ENCODE measurements at regions not wholly inside any gene's neighbourhood (a gene's known extent, or its start where the extent isn't known, plus 50 kb on each side); places are given as distances from the start of the nearest gene placed in this dataset.

DNA sequence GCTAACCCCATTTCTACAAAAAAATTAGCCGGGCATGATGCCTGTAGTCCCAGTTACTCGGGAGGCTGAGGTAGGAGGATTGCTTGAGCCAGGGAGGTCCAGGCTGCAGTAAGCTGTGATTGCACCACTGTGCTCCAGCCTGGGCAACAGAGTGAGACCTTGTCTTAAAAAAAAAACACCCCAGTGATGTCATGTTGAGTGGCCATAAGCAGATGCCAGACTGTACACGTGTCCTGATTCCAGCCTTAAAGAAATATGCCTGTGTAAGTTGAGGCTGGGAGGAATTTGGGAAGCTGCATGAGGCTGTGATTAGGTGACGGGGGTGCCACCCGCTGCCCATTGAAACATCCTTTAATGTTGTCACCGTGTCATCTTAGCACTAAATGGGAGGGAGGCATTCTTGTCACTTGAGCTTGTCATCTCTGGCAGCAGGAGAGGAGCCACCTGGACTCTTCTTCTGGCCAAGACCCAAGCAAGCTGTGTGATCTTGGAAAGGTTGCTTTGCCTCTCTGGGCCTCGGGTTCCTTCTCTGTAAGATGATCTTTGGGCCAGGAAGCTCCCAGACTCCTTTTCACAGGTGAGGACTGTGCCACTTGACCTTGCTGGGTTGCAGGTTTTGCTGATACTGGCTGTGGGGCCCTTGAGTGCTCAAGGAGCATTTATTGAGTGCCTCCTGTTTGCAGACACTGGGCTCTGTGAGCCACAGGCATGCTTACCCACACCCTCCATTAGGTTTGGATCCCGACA, 98.3 kb upstream of the CIBAR2 start:
- H3K9me3 Mint-ChIP-seq: no peaks in the 10 kb centered on the region
- peak overlapping the region; percentile 32 to 69 (median 60) for H3K27ac Mint-ChIP-seq
- H3K4me1 Mint-ChIP-seq: peaks cover 58% of the 10 kb centered on the region
- H3K36me3 Mint-ChIP-seq (ENCODE audit: low read depth): no peaks in the 10 kb centered on the region
- no peak overlapping the region for H3K4me3 Mint-ChIP-seq
- H3K27me3 Mint-ChIP-seq (ENCODE audit: low read depth): no peaks in the 10 kb centered on the region
- no peak for TF ChIP-seq CTCF (IDR thresholded peaks at IDR 0.05; ENCODE audit: unreplicated experiment in 3 of 3)

DNA sequence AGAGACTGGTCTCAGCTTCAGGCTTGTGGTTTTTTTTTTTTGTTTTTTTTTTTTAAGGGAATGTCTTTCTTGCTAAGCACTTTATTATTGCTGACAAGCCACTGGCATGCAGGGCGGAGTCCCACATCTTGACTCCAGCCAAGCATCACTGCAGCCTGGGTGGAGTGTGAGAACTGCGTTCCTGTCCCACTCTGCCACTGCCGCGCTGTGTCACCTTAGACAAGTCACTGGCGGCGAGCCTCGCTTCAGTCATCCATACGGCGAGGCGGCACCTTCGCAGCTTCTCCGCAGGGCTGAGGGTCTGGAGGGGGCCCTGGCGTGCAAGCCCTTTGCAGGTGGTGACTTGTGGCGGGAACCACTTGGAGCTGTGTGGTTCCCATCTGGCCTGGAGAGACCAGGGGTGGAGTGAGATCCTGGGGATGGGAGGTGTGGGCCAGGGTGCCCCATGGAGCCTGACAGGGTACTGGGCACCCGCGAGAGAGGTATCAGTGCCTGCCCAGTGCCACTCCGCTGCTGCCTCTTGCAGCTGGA, 99.1 kb upstream of the CIBAR2 start:
- H3K27ac Mint-ChIP-seq: no peak overlapping the region
- no peaks in the 10 kb centered on the region for H3K27me3 Mint-ChIP-seq (ENCODE audit: low read depth)
- TF ChIP-seq CTCF (IDR thresholded peaks at IDR 0.05; ENCODE audit: unreplicated experiment in 3 of 3): no peak
- H3K4me1 Mint-ChIP-seq: peaks cover 58% of the 10 kb centered on the region
- H3K36me3 Mint-ChIP-seq (ENCODE audit: low read depth): no peaks in the 10 kb centered on the region
- no peak overlapping the region for H3K4me3 Mint-ChIP-seq
- no peaks in the 10 kb centered on the region for H3K9me3 Mint-ChIP-seq

DNA sequence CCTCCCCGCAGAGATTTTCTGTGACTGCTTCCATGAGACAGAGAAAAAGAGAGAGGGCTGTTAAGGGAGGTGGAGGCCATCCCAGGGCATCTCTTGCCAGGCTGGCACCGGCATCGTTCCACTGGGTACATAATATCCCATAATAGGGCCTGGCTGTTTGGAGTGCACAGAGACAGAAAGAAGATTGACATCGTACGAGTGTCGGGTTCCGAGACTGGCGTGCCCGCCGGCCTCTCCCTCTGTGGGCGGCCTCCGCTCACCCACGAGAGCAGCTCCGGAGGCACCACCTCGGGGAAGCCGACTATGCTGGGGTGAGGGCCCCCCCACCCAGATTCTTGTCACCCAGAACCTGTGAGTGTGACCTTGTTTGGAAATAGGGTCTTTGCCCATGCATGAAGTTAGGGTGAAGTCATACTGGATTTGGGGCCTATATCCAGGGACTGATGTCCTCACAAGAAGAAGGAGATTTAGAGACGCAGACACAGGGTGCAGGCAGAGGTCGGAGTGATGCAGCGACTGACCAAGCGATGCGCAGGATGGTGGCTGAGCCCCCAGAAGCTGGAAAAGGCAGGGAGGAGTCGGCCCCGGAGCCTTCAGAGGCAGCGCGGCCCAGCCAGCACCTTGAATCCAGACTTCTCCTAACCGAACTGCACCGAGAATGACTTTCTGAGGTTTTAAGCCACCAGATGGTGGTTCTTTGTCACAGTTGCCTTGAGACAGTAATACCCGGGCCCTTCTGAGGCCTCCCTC, 101.8 kb upstream of the CIBAR2 start:
- H3K27me3 Mint-ChIP-seq (ENCODE audit: low read depth): no peaks in the 10 kb centered on the region
- no peak for TF ChIP-seq CTCF (IDR thresholded peaks at IDR 0.05; ENCODE audit: unreplicated experiment in 3 of 3)
- H3K36me3 Mint-ChIP-seq (ENCODE audit: low read depth): no peaks in the 10 kb centered on the region
- no peaks in the 10 kb centered on the region for H3K9me3 Mint-ChIP-seq
- peaks cover 65% of the 10 kb centered on the region for H3K4me1 Mint-ChIP-seq
- peak overlapping the region; percentile 51 to 93 (median 83) for H3K27ac Mint-ChIP-seq
- H3K4me3 Mint-ChIP-seq: no peak overlapping the region

GRCh38 chr16:85215478-85216118, 103.3 kb upstream of the CIBAR2 start:
- H3K36me3 Mint-ChIP-seq (ENCODE audit: low read depth): no peaks in the 10 kb centered on the region
- H3K4me1 Mint-ChIP-seq: peaks cover 74% of the 10 kb centered on the region
- no peaks in the 10 kb centered on the region for H3K9me3 Mint-ChIP-seq
- H3K4me3 Mint-ChIP-seq: no peak overlapping the region
- H3K27ac Mint-ChIP-seq: peak overlapping the region; percentile 10 to 83 (median 55)
- H3K27me3 Mint-ChIP-seq (ENCODE audit: low read depth): no peaks in the 10 kb centered on the region
- TF ChIP-seq CTCF (IDR thresholded peaks at IDR 0.05; ENCODE audit: unreplicated experiment in 3 of 3): no peak

- TF ChIP-seq CTCF (IDR thresholded peaks at IDR 0.05; ENCODE audit: unreplicated experiment in 3 of 3): no peak
- Mint-ChIP-seq H3K4me3 (peak overlapping the region in 1 of 3 experiments; percentile 42), H3K36me3 (ENCODE audit: low read depth) (no peaks in the 10 kb centered on the region), H3K27me3 (ENCODE audit: low read depth) (no peaks in the 10 kb centered on the region), H3K27ac (peak overlapping the region; percentile 83 to 92 (median 84)), H3K9me3 (no peaks in the 10 kb centered on the region), H3K4me1 (peaks cover 84% of the 10 kb centered on the region)
Measured at GRCh38 chr16:85216522-85217375, 104.5 kb upstream of the CIBAR2 start.

Measured in nephron (organoid).